Fibroblast of skin of right biceps (primary cell): ENCODE measurements at regions not wholly inside any gene's neighbourhood (a gene's known extent, or its start where the extent isn't known, plus 50 kb on each side); places are given as distances from the start of the nearest gene placed in this dataset.

Experiments
- DNase-seq: peaks from one replicate; pipeline ENCODE4 v3.0.0-alpha.2; 2013

- no peak for DNase-seq
Observed at GRCh38 chr3:44023961-44024593, 217.6 kb upstream of the TOPAZ1 start.

GRCh38 chr3:44026220-44026865 lies 215.3 kb upstream of the TOPAZ1 start:
- no peak for DNase-seq

GRCh38 chr3:44029100-44029499 lies 212.6 kb upstream of the TOPAZ1 start:
- no peak for DNase-seq

- no peak for DNase-seq
Observed at GRCh38 chr3:44030285-44030684, 211.4 kb upstream of the TOPAZ1 start.

GRCh38 chr3:44030687-44031305 lies 210.9 kb upstream of the TOPAZ1 start:
- peak; percentile 14 for DNase-seq

- no peak for DNase-seq
Observed at GRCh38 chr3:44031387-44032380, 210.0 kb upstream of the TOPAZ1 start.

GRCh38 chr3:44032487-44032886 lies 209.2 kb upstream of the TOPAZ1 start:
- no peak for DNase-seq

- DNase-seq = no peak
Observed at GRCh38 chr3:44033123-44033522, 208.6 kb upstream of the TOPAZ1 start.

GRCh38 chr3:44036850-44037249 lies 204.8 kb upstream of the TOPAZ1 start:
- DNase-seq = no peak

GRCh38 chr3:44039006-44039405 lies 202.7 kb upstream of the TOPAZ1 start:
- no peak for DNase-seq

- no peak for DNase-seq
Observed at GRCh38 chr3:44041726-44042125, 200.0 kb upstream of the TOPAZ1 start.

GRCh38 chr3:44042772-44043171 lies 198.9 kb upstream of the TOPAZ1 start:
- no peak for DNase-seq

- DNase-seq = peak; percentile 15
Observed at GRCh38 chr3:44045476-44046275, 196.0 kb upstream of the TOPAZ1 start.

GRCh38 chr3:44047796-44048195 lies 193.9 kb upstream of the TOPAZ1 start:
- DNase-seq = no peak

GRCh38 chr3:44048196-44048924 lies 193.3 kb upstream of the TOPAZ1 start:
- DNase-seq = peak; percentile 20

- DNase-seq = no peak
Observed at GRCh38 chr3:44048949-44049348, 192.7 kb upstream of the TOPAZ1 start.

- no peak for DNase-seq
Observed at GRCh38 chr3:44050101-44050500, 191.6 kb upstream of the TOPAZ1 start.

- no peak for DNase-seq
Observed at GRCh38 chr3:44050867-44051266, 190.8 kb upstream of the TOPAZ1 start.

- DNase-seq = peak; percentile 9
Observed at GRCh38 chr3:44055951-44056350, 185.7 kb upstream of the TOPAZ1 start.

GRCh38 chr3:44056446-44057240 lies 185.0 kb upstream of the TOPAZ1 start:
- no peak for DNase-seq
